K562 (cell line): ENCODE measurements at regions not wholly inside any gene's neighbourhood (a gene's known extent, or its start where the extent isn't known, plus 50 kb on each side); places are given as distances from the start of the nearest gene placed in this dataset.

Experiments
- ARNT ChIP-seq, 2 experiments: fragments of 450-650 bp; IDR thresholded peaks; 2 replicates each; pipeline ENCODE4 v1.6.1; 2016; ENCODE audit warnings: mild to moderate bottlenecking in 1 of 2
- CAMTA2 ChIP-seq: fragments of 250-450 bp; sonication (Bioruptor Pico); conservative IDR thresholded peaks from 2 replicates; pipeline ENCODE4 v1.5.1; 2022
- CBFA2T2 ChIP-seq: fragments of 450-650 bp; conservative IDR thresholded peaks from 2 replicates; pipeline ENCODE4 v1.6.1; 2017; ENCODE audit warnings: mild to moderate bottlenecking
- DNMT1 ChIP-seq: fragments of 450-650 bp; IDR thresholded peaks from 2 replicates; pipeline ENCODE4 v1.6.1; 2016; ENCODE audit warnings: antibody characterized with exemption, mild to moderate bottlenecking
- ETS2 ChIP-seq: IDR thresholded peaks from 2 replicates; pipeline ENCODE4 v1.6.1; 2016; ENCODE audit warnings: borderline replicate concordance, missing genetic modification characterization, mild to moderate bottlenecking, moderate library complexity, missing compliant biosample characterization; ENCODE audit not compliant: poor library complexity, severe bottlenecking
- FOXK2 ChIP-seq, 2 experiments: fragments of 450-650 bp; IDR thresholded peaks in 1 of 2; conservative IDR thresholded peaks in 1 of 2; 2 replicates each; pipeline ENCODE4 v1.6.1; 2016; ENCODE audit warnings: low read depth in 2 of 2, mild to moderate bottlenecking in 1 of 2
- FOXO4 ChIP-seq: fragments of 450-650 bp; formaldehyde crosslinking; IDR thresholded peaks from 2 replicates; pipeline ENCODE4 v1.4.0; 2020; ENCODE audit warnings: mild to moderate bottlenecking, moderate library complexity
- HES1 ChIP-seq: fragments of 450-650 bp; IDR thresholded peaks from 2 replicates; pipeline ENCODE4 v1.6.1; 2016; ENCODE audit warnings: low read depth, mild to moderate bottlenecking, moderate library complexity
- JUN ChIP-seq, 2 experiments: sonication (generic) in 1 of 2; formaldehyde crosslinking in 1 of 2; IDR thresholded peaks; 2 replicates each; pipeline versions ENCODE4 v1.6.1 to v1.8.0; 2012 to 2022; ENCODE audit warnings: borderline replicate concordance in 2 of 2, mild to moderate bottlenecking in 2 of 2, improper control_type of control experiment in 1 of 2, low read depth in 1 of 2, low read length in 1 of 2, missing genetic modification reagents in 1 of 2
- KAT8 ChIP-seq: fragments of 450-650 bp; IDR thresholded peaks from 2 replicates; pipeline ENCODE4 v1.6.1; 2016; ENCODE audit warnings: low read depth, mild to moderate bottlenecking
- MTA1 ChIP-seq: fragments of 450-650 bp; IDR thresholded peaks from 2 replicates; pipeline ENCODE4 v1.6.1; 2017; ENCODE audit warnings: borderline replicate concordance
- POLR3G ChIP-seq: IDR thresholded peaks from 2 replicates; pipeline ENCODE4 v1.6.1; 2011; ENCODE audit not compliant: insufficient read length, insufficient replicate concordance; ENCODE audit errors: extremely low read depth
- REST ChIP-seq, 2 experiments: fragments of 450-650 bp; formaldehyde crosslinking in 1 of 2; IDR thresholded peaks; 2 replicates each; pipeline versions ENCODE4 v1.4.0 to v1.6.1; 2014 to 2020; ENCODE audit warnings: mild to moderate bottlenecking in 2 of 2, borderline replicate concordance in 1 of 2, low read depth in 1 of 2
- SETDB1 ChIP-seq: IDR thresholded peaks from one replicate; pipeline ENCODE4 v1.6.1; 2012; ENCODE audit warnings: low read length, control low read depth, inconsistent platforms
- SP1 ChIP-seq: sonication (generic); formaldehyde crosslinking; IDR thresholded peaks from 2 replicates; pipeline ENCODE4 v1.8.1; 2022; ENCODE audit warnings: mild to moderate bottlenecking, missing genetic modification reagents
- STAT5B ChIP-seq: fragments of 250-450 bp; sonication (Bioruptor Pico); IDR thresholded peaks from 2 replicates; pipeline ENCODE4 v1.8.0; 2021; ENCODE audit warnings: mild to moderate bottlenecking, inconsistent platforms
- WHSC1 ChIP-seq: IDR thresholded peaks from one replicate; pipeline ENCODE4 v1.6.1; 2012; ENCODE audit warnings: low read length, control low read depth, inconsistent platforms
- ZNF740 ChIP-seq, 3 experiments: fragments of 200-800 bp in 1 of 3; sonication (Bioruptor generic) in 1 of 3; sonication (generic) in 1 of 3; formaldehyde crosslinking in 1 of 3; IDR thresholded peaks; 2 replicates each; pipeline versions ENCODE4 v1.6.1 to v1.8.0; 2016 to 2022; ENCODE audit warnings: mild to moderate bottlenecking in 2 of 3, missing compliant biosample characterization in 2 of 3, missing genetic modification characterization in 2 of 3, missing genetic modification reagents in 1 of 3

- TF ChIP-seq REST (IDR thresholded peaks at IDR 0.05; ENCODE audit: borderline replicate concordance) = peak; percentile 70
- TF ChIP-seq REST (CRISPR knock-in tag; IDR thresholded peaks at IDR 0.05; ENCODE audit: low read depth) = no peak
- TF ChIP-seq ZNF740 (CRISPR knock-in tag; IDR thresholded peaks at IDR 0.05) = no peak
- TF ChIP-seq ZNF740 (tag; IDR thresholded peaks at IDR 0.05) = no peak
- TF ChIP-seq SP1 = no peak
- no peak for TF ChIP-seq MTA1
- no peak for TF ChIP-seq SETDB1
- TF ChIP-seq JUN (IDR thresholded peaks at IDR 0.05; ENCODE audit: borderline replicate concordance, low read depth, low read length) = no peak
- TF ChIP-seq JUN (CRISPR knock-in tag; IDR thresholded peaks at IDR 0.05; ENCODE audit: borderline replicate concordance) = no peak
- TF ChIP-seq ETS2 (tag) = no peak
- TF ChIP-seq HES1 = no peak
- no peak for TF ChIP-seq CAMTA2
- TF ChIP-seq WHSC1 = no peak
- TF ChIP-seq DNMT1 = no peak
- 0 out of 4 replicates have a peak, but pooled peaks of 1 of the 2 experiments have one; percentile 44 for TF ChIP-seq ARNT (IDR thresholded peaks at IDR 0.05)
- no peak for TF ChIP-seq POLR3G
- no peak for TF ChIP-seq FOXK2 (conservative IDR thresholded peaks at IDR 0.05 in 1 of 2, IDR thresholded peaks at IDR 0.05 in 1 of 2; ENCODE audit: low read depth in 2 of 2)
- no peak for TF ChIP-seq CBFA2T2
- no peak for TF ChIP-seq STAT5B (CRISPR knock-in tag)
- TF ChIP-seq KAT8 = no peak
- TF ChIP-seq FOXO4 (CRISPR knock-in tag) = no peak
Measured at GRCh38 chr10:61825001-61825400, 76.5 kb upstream of the ARID5B start (continued).
